AG10803 (cell line): ENCODE measurements at regions not wholly inside any gene's neighbourhood (a gene's known extent, or its start where the extent isn't known, plus 50 kb on each side); places are given as distances from the start of the nearest gene placed in this dataset.

Experiments used
- DNase-seq: peaks from one replicate; pipeline ENCODE4 v3.0.0; 2010; ENCODE audit warnings: low read depth
- H3K4me3 ChIP-seq: 2 replicates; pipeline ENCODE4 v1.5.1; 2011; ENCODE audit warnings: mild to moderate bottlenecking, low read length, control low read depth
- TF ChIP-seq, protein P1 (sequence below): conservative IDR thresholded peaks from 2 replicates; pipeline ENCODE4 v1.5.1; 2011; ENCODE audit warnings: mild to moderate bottlenecking, low read length, control low read depth, inconsistent platforms

DNA sequence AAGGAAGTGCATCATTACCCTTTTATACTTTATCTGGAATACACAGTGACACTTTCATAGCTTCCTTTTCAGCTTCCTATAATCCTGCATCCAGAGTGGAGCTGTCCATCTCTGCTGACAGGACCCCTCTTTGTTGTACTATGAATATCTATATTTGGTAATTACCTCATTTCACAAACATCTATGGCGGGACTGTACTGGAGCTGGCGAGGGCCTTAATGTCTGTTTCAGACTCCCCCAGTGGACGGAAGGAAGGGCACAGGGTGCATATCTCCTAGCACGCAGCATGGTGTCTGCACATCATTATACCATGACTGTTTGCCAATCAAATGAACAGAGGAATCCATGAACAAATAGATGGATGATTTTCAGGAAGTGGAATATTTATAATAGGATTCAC lies 142.3 kb downstream of the SOX11 start:
- H3K4me3 ChIP-seq: no peak overlapping the region
- DNase-seq: no peak
- TF ChIP-seq, protein P1, sequence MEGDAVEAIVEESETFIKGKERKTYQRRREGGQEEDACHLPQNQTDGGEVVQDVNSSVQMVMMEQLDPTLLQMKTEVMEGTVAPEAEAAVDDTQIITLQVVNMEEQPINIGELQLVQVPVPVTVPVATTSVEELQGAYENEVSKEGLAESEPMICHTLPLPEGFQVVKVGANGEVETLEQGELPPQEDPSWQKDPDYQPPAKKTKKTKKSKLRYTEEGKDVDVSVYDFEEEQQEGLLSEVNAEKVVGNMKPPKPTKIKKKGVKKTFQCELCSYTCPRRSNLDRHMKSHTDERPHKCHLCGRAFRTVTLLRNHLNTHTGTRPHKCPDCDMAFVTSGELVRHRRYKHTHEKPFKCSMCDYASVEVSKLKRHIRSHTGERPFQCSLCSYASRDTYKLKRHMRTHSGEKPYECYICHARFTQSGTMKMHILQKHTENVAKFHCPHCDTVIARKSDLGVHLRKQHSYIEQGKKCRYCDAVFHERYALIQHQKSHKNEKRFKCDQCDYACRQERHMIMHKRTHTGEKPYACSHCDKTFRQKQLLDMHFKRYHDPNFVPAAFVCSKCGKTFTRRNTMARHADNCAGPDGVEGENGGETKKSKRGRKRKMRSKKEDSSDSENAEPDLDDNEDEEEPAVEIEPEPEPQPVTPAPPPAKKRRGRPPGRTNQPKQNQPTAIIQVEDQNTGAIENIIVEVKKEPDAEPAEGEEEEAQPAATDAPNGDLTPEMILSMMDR: no peak

DNA sequence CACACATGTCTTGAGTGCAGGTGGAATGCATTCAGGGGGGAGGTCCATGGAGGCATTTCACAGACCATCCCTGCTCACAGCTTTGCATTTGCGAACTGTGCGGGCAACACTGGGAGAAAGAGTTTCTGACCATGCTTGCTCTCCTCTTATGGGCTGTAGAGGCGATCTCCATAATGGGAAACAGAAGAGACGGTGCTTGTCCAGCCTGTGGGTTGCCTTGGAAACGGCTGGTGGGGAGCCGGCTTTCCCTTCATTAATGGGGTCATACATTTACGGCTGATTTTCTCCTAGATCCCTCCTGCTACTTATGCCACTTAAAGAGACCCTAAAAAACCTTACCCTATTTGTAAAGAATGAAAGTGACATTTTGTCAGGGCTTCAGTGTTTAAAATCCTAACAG lies 147.4 kb downstream of the SOX11 start:
- TF ChIP-seq, protein P1: no peak
- H3K4me3 ChIP-seq: no peak overlapping the region
- no peak for DNase-seq

DNA sequence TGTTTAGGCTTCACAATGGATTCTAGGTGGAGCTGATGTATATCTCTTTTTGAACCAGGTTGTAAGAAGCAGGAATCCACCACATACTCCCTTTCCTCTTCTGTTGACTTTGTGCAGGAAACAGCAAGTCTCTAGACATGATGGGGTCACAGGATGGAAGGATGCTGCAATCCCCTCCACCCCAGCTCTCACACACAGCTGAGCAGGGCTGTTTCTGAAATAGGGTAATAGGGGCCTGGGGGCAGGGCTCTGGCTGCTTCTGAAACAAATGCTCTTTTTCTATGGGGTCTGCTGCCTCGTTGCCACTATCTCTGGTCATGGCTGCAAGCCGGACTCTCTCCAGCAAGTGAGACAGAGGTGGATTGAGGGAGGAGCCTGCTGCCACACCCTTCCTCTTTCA lies 148.9 kb downstream of the SOX11 start:
- TF ChIP-seq, protein P1: no peak
- H3K4me3 ChIP-seq: no peak overlapping the region
- no peak for DNase-seq

DNA sequence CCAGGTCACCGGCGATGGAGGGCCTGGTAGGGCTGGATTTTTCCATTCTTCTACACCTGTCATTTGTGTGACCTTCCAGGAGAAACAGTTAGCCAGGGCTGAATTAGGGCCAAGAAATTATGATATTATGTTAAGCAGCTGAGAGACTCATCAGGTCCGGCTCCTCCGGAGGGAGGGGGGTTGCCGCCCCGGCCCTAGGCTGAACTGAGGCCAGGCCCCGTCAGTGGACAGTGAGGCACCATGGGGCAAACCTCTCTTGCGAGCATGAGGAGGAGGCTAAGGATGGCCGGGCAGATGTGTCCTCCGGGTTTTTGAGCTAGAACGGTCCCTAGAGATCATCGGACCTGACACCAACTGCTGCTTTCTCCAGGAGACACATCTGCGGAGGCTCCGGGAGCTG lies 150.1 kb downstream of the SOX11 start:
- no peak overlapping the region for H3K4me3 ChIP-seq
- DNase-seq: no peak
- TF ChIP-seq, protein P1: no peak

DNA sequence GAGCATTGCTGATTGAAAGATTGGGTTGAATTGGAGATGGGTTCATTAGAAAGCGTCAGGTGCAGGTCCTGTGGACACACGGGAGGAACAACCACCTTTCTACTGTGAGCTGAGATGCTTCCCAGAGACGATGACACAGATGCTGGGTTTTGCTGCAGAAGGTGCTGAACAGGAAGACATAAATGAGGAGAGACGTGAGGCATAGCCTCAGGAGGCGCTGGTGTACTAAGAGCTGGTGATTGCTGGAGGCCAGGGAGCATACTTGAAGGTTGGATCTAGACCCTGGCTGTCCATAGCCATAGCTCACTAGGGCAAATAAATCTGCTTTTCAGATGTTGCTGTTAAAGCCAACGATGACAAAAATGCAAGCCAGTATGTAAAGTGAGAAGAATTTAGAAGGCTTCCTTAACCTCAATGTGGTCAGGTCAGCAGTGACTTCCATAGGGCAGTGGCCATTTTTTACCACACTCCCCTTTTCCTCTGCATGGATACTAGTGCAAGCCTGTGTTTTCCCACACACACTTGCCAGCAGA lies 153.7 kb downstream of the SOX11 start:
- H3K4me3 ChIP-seq: no peak overlapping the region
- TF ChIP-seq, protein P1: no peak; the same call in 1 of the 2 replicates
- DNase-seq: peak; percentile 25

DNA sequence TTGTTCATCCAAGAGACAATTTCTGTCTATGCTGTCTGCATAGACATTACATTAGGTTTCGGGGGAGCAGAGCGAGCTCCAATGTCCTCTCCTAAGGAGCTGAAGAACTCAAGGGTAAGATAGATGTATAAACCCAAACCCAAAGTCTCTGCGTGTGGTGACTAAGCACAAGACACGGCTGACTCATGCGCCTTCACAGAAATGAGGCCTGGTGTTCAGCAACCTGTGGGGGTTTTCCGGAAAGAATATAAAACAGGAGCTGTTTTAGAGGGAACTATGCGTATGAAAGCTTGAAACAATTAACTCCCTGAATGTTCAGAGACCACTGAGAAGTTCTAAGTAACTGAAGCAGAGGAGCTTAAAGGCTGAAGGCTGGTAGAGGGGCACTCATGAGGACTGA lies 154.7 kb downstream of the SOX11 start:
- peak; percentile 13 for DNase-seq
- no peak overlapping the region for H3K4me3 ChIP-seq
- TF ChIP-seq, protein P1: no peak

DNA sequence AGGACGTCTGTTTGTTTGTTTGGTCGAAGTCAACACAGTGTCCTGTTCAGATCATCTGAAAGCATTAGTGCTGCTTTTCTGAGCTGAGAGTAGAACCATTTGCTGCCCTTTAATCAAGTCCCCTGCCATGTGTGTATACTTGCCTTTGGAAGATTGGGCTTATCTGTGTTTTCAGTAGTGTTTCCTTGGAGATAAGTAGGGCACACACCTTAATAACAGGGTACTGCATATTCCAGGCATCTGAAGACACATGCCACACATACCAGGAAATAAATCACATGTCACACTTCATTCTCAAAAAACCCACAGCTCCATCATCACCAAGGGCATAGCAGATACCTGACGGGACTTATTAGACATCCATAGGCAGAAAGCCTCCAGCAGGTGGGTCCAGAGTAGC lies 157.4 kb downstream of the SOX11 start:
- TF ChIP-seq, protein P1: no peak
- no peak for DNase-seq
- H3K4me3 ChIP-seq: no peak overlapping the region
